DLD1 (cell line): ENCODE measurements at regions not wholly inside any gene's neighbourhood (a gene's known extent, or its start where the extent isn't known, plus 50 kb on each side); places are given as distances from the start of the nearest gene placed in this dataset.

Experiments used
- in situ Hi-C: cut with HindIII; loops from 2 replicates; pipeline ENCODE4 v1.10.0; 2017; ENCODE audit warnings: low sequenced_read_pairs

GRCh38 chr12:115012861-115013235 lies 328.9 kb upstream of the TBX3 start:
- in situ Hi-C loops = loop anchor here (25.0 kb wide), 1 partner anchor 276 kb away; no protein-coding TSS in a partner anchor

- in situ Hi-C loops = loop anchor here (25.0 kb wide), 1 partner anchor 274 kb away; no protein-coding TSS in a partner anchor
Measured at GRCh38 chr12:115011703-115012102, 327.7 kb upstream of the TBX3 start.

GRCh38 chr12:115010324-115010995 lies 326.5 kb upstream of the TBX3 start:
- in situ Hi-C loops = loop anchor here (25.0 kb wide), 1 partner anchor 273 kb away; no protein-coding TSS in a partner anchor

- in situ Hi-C loops = loop anchor here (25.0 kb wide), 1 partner anchor 272 kb away; no protein-coding TSS in a partner anchor
Measured at GRCh38 chr12:115008929-115009328, 325.0 kb upstream of the TBX3 start.

GRCh38 chr12:115004470-115005146 lies 320.6 kb upstream of the TBX3 start:
- in situ Hi-C loops = loop anchor here (25.0 kb wide), 1 partner anchor 267 kb away; no protein-coding TSS in a partner anchor

- in situ Hi-C loops = loop anchor here (25.0 kb wide), 1 partner anchor 265 kb away; no protein-coding TSS in a partner anchor
Measured at GRCh38 chr12:115002434-115002833, 318.5 kb upstream of the TBX3 start.

GRCh38 chr12:115001571-115002180 lies 317.7 kb upstream of the TBX3 start:
- in situ Hi-C loops = loop anchor here (25.0 kb wide), 1 partner anchor 264 kb away; no protein-coding TSS in a partner anchor

- in situ Hi-C loops = loop anchor here (25.0 kb wide), 1 partner anchor 263 kb away; no protein-coding TSS in a partner anchor
Measured at GRCh38 chr12:115000038-115000437, 316.1 kb upstream of the TBX3 start.

- in situ Hi-C loops = no loop called here
Measured at GRCh38 chr12:114998750-114999128, 314.8 kb upstream of the TBX3 start.

GRCh38 chr12:114998118-114998749 lies 314.3 kb upstream of the TBX3 start:
- in situ Hi-C loops = no loop called here

GRCh38 chr12:114996382-114996781 lies 312.4 kb upstream of the TBX3 start:
- in situ Hi-C loops = no loop called here

GRCh38 chr12:114995891-114996290 lies 311.9 kb upstream of the TBX3 start:
- in situ Hi-C loops = no loop called here

- in situ Hi-C loops = no loop called here
Measured at GRCh38 chr12:114993165-114993564, 309.2 kb upstream of the TBX3 start.

- in situ Hi-C loops = no loop called here
Measured at GRCh38 chr12:114992443-114992842, 308.5 kb upstream of the TBX3 start.

- in situ Hi-C loops = no loop called here
Measured at GRCh38 chr12:114990381-114990780, 306.4 kb upstream of the TBX3 start.

- in situ Hi-C loops = no loop called here
Measured at GRCh38 chr12:114986849-114987248, 302.9 kb upstream of the TBX3 start.

GRCh38 chr12:114986178-114986714 lies 302.3 kb upstream of the TBX3 start:
- in situ Hi-C loops = no loop called here

GRCh38 chr12:114984634-114985061 lies 300.7 kb upstream of the TBX3 start:
- in situ Hi-C loops = no loop called here

- in situ Hi-C loops = no loop called here
Measured at GRCh38 chr12:114982760-114983159, 298.8 kb upstream of the TBX3 start.

- in situ Hi-C loops = no loop called here
Measured at GRCh38 chr12:114981036-114981435, 297.1 kb upstream of the TBX3 start.

GRCh38 chr12:114976959-114977358 lies 293.0 kb upstream of the TBX3 start:
- in situ Hi-C loops = no loop called here
